GM23338 (cell line): ENCODE measurements at regions not wholly inside any gene's neighbourhood (a gene's known extent, or its start where the extent isn't known, plus 50 kb on each side); places are given as distances from the start of the nearest gene placed in this dataset.

Source experiments
- ATAC-seq: fragments of 200-7000 bp; cut with Tn5 transposase; 3 replicates; pipeline ENCODE4 v1.9.1; 2020
- DNase-seq: peaks from one replicate; pipeline ENCODE4 v3.0.0-alpha.2; 2015; ENCODE audit warnings: low spot score
- H2AFZ ChIP-seq: fragments of 200-600 bp; sonication (generic); 2 replicates; pipeline ENCODE4 v1.8.0; 2016; ENCODE audit warnings: antibody characterized with exemption, mild to moderate bottlenecking, moderate library complexity
- H3F3A ChIP-seq: fragments of 200-600 bp; sonication (generic); replicated peaks from 2 replicates; pipeline ENCODE4 v1.8.0; 2017; ENCODE audit warnings: antibody characterized with exemption, mixed run types, low read depth
- H3K27ac ChIP-seq: fragments of 200-600 bp; sonication (generic); 2 replicates; pipeline ENCODE4 v1.6.1; 2016; ENCODE audit warnings: low read depth
- H3K27me3 ChIP-seq: fragments of 200-600 bp; sonication (generic); 2 replicates; pipeline ENCODE4 v1.8.0; 2016; ENCODE audit warnings: mild to moderate bottlenecking, mixed run types, moderate library complexity; ENCODE audit not compliant: insufficient read depth
- H3K36me3 ChIP-seq: fragments of 200-600 bp; sonication (generic); 2 replicates; pipeline ENCODE4 v1.8.0; 2016; ENCODE audit warnings: mild to moderate bottlenecking; ENCODE audit not compliant: insufficient read depth
- H3K4me1 ChIP-seq: fragments of 200-600 bp; sonication (generic); 2 replicates; pipeline ENCODE4 v1.8.0; 2016; ENCODE audit warnings: mild to moderate bottlenecking, moderate library complexity; ENCODE audit not compliant: insufficient read depth
- H3K4me2 ChIP-seq: fragments of 200-600 bp; sonication (generic); 2 replicates; pipeline ENCODE4 v1.7.1; 2017; ENCODE audit warnings: mixed run types
- H3K4me3 ChIP-seq: fragments of 200-600 bp; sonication (generic); 2 replicates; pipeline ENCODE4 v1.6.1; 2016; ENCODE audit warnings: mixed run types
- H3K79me2 ChIP-seq: fragments of 200-600 bp; sonication (generic); replicated peaks from 2 replicates; pipeline ENCODE4 v1.8.0; 2017; ENCODE audit warnings: mild to moderate bottlenecking; ENCODE audit not compliant: insufficient read depth
- H3K9me2 ChIP-seq: fragments of 200-600 bp; sonication (generic); 2 replicates; pipeline ENCODE4 v1.8.0; 2017; ENCODE audit not compliant: insufficient read depth
- H4K20me1 ChIP-seq: fragments of 200-600 bp; sonication (generic); replicated peaks from 2 replicates; pipeline ENCODE4 v1.8.0; 2017; ENCODE audit warnings: mild to moderate bottlenecking; ENCODE audit not compliant: insufficient read depth
- H3K27ac Mint-ChIP-seq: 2 replicates; pipeline ENCODE4 v1.8.0; 2020; ENCODE audit warnings: inconsistent platforms, mild to moderate bottlenecking, moderate library complexity, mixed read lengths
- H3K27me3 Mint-ChIP-seq: 3 replicates; pipeline ENCODE4 v1.8.0; 2022; ENCODE audit warnings: low read depth, mild to moderate bottlenecking, moderate library complexity, mixed read lengths, inconsistent platforms; ENCODE audit not compliant: insufficient read depth, poor library complexity
- H3K36me3 Mint-ChIP-seq: 3 replicates; pipeline ENCODE4 v1.8.0; 2021; ENCODE audit warnings: low read depth, mild to moderate bottlenecking, inconsistent platforms, moderate library complexity, mixed read lengths
- H3K4me1 Mint-ChIP-seq: 3 replicates; pipeline ENCODE4 v1.8.0; 2020; ENCODE audit warnings: mild to moderate bottlenecking, inconsistent platforms, mixed read lengths
- H3K4me3 Mint-ChIP-seq: 3 replicates; pipeline ENCODE4 v1.8.0; 2021; ENCODE audit warnings: moderate library complexity, mild to moderate bottlenecking, inconsistent platforms, mixed read lengths
- H3K9me3 Mint-ChIP-seq: 3 replicates; pipeline ENCODE4 v1.8.0; 2020; ENCODE audit warnings: moderate library complexity, mild to moderate bottlenecking, inconsistent platforms, mixed read lengths
- CTCF ChIP-seq, 2 experiments: fragments of 200-600 bp in 1 of 2; sonication (generic) in 1 of 2; conservative IDR thresholded peaks; 2 replicates each; pipeline versions ENCODE4 v1.5.1 to v1.6.1; 2016 to 2017; ENCODE audit warnings: antibody characterized with exemption in 2 of 2, low read depth in 2 of 2, mild to moderate bottlenecking in 2 of 2, moderate library complexity in 1 of 2
- ETS1 ChIP-seq: IDR thresholded peaks from 2 replicates; pipeline ENCODE4 v1.6.1; 2016; ENCODE audit warnings: antibody characterized with exemption
- EZH2 ChIP-seq: fragments of 200-600 bp; sonication (generic); IDR thresholded peaks from one replicate; pipeline ENCODE4 v1.8.0; 2017; ENCODE audit warnings: antibody characterized with exemption, mild to moderate bottlenecking, low read depth; ENCODE audit not compliant: unreplicated experiment
- EZH2phosphoT487 ChIP-seq: fragments of 200-600 bp; sonication (generic); IDR thresholded peaks from one replicate; pipeline ENCODE4 v1.8.1; 2018; ENCODE audit warnings: antibody characterized with exemption; ENCODE audit not compliant: unreplicated experiment
- JUNB ChIP-seq: IDR thresholded peaks from one replicate; pipeline ENCODE4 v1.6.1; 2016; ENCODE audit warnings: antibody characterized with exemption; ENCODE audit not compliant: unreplicated experiment
- NANOG ChIP-seq: IDR thresholded peaks from 2 replicates; pipeline ENCODE4 v1.6.1; 2016; ENCODE audit warnings: antibody characterized with exemption, borderline replicate concordance
- POLR2AphosphoS5 ChIP-seq: IDR thresholded peaks from 2 replicates; pipeline ENCODE4 v1.6.1; 2016; ENCODE audit warnings: antibody characterized with exemption, low read depth
- REST ChIP-seq: IDR thresholded peaks from one replicate; pipeline ENCODE4 v1.6.1; 2018; ENCODE audit warnings: antibody characterized with exemption; ENCODE audit not compliant: unreplicated experiment
- STAT1 ChIP-seq: IDR thresholded peaks from one replicate; pipeline ENCODE4 v1.6.1; 2016; ENCODE audit warnings: antibody characterized with exemption; ENCODE audit not compliant: unreplicated experiment
- ZNF331 ChIP-seq: fragments of 250-450 bp; sonication (Bioruptor Pico); IDR thresholded peaks from 2 replicates; pipeline ENCODE4 v1.5.0; 2020; ENCODE audit warnings: low read depth, mild to moderate bottlenecking, moderate library complexity

GRCh38 chr20:18978311-18978710, 164.7 kb downstream of the SCP2D1 start:
- no peak overlapping the region for H3K4me2 ChIP-seq
- Mint-ChIP-seq H3K27me3 (peaks cover under 1% of the 10 kb centered on the region), H3K27ac (no peak overlapping the region; the same call in 1 of the 2 replicates), H3K9me3 (no peaks in the 10 kb centered on the region), H3K4me3 (no peak overlapping the region), H3K36me3 (no peaks in the 10 kb centered on the region), H3K4me1 (no peaks in the 10 kb centered on the region; the same call in 2 of the 3 replicates)
- no peak overlapping the region for H3K27ac ChIP-seq
- no peaks in the 10 kb centered on the region for H4K20me1 ChIP-seq
- TF ChIP-seq EZH2: no peak
- no peak for TF ChIP-seq POLR2AphosphoS5
- no peak for TF ChIP-seq CTCF (conservative IDR thresholded peaks at IDR 0.05; ENCODE audit: low read depth in 2 of 2)
- H3K4me3 ChIP-seq: no peak overlapping the region
- H3K36me3 ChIP-seq: no peaks in the 10 kb centered on the region
- H3F3A ChIP-seq: no peaks in the 10 kb centered on the region
- no peaks in the 10 kb centered on the region for H3K27me3 ChIP-seq
- no peak for DNase-seq
- no peak overlapping the region for H2AFZ ChIP-seq
- no peaks in the 10 kb centered on the region for H3K79me2 ChIP-seq
- ATAC-seq: no peak
- H3K4me1 ChIP-seq: no peaks in the 10 kb centered on the region
- H3K9me2 ChIP-seq: peaks cover 10% of the 10 kb centered on the region; the same call in 1 of the 2 replicates

GRCh38 chr20:18979132-18979531, 165.5 kb downstream of the SCP2D1 start:
- TF ChIP-seq ETS1: no peak
- TF ChIP-seq EZH2: no peak
- TF ChIP-seq POLR2AphosphoS5: no peak
- no peak for TF ChIP-seq REST
- TF ChIP-seq NANOG: no peak
- TF ChIP-seq ZNF331 (CRISPR knock-in tag): no peak
- no peak for TF ChIP-seq CTCF (conservative IDR thresholded peaks at IDR 0.05; ENCODE audit: low read depth in 2 of 2)
- TF ChIP-seq JUNB: no peak
- TF ChIP-seq EZH2phosphoT487: no peak
- no peak for TF ChIP-seq STAT1
- H3K27me3 ChIP-seq: no peaks in the 10 kb centered on the region
- no peaks in the 10 kb centered on the region for H3F3A ChIP-seq
- H3K4me1 ChIP-seq: no peaks in the 10 kb centered on the region
- H3K27ac ChIP-seq: no peak overlapping the region
- Mint-ChIP-seq H3K4me1 (peaks cover 3% of the 10 kb centered on the region), H3K27me3 (no peaks in the 10 kb centered on the region), H3K9me3 (no peaks in the 10 kb centered on the region), H3K27ac (no peak overlapping the region), H3K36me3 (no peaks in the 10 kb centered on the region), H3K4me3 (no peak overlapping the region)
- no peaks in the 10 kb centered on the region for H3K79me2 ChIP-seq
- peaks cover 9% of the 10 kb centered on the region; the same call in 1 of the 2 replicates for H3K9me2 ChIP-seq
- H2AFZ ChIP-seq: no peak overlapping the region; the same call in 1 of the 2 replicates
- H3K36me3 ChIP-seq: no peaks in the 10 kb centered on the region
- ATAC-seq (no peak), DNase-seq (no peak)
- no peak overlapping the region for H3K4me3 ChIP-seq
- no peaks in the 10 kb centered on the region for H4K20me1 ChIP-seq
- no peak overlapping the region for H3K4me2 ChIP-seq
